ENCODE measurements at regions not wholly inside any gene's neighbourhood (a gene's known extent, or its start where the extent isn't known, plus 50 kb on each side); places are given as distances from the start of the nearest gene placed in this dataset.
A peak's percentile ranks its signal among the peaks of the same experiment; 100 is the strongest.
"Not testable (repeated sequence)": the region's sequence is repeated elsewhere in the genome, so short reads cannot be mapped to it uniquely, and the experiment has no call there.

GRCh38 chr9:34869390-34869789 is 88.7 kb upstream of the PHF24 start:
- Histone ChIP-seq H3K36me3 (ENCODE audit: insufficient read depth, low read length) (no peaks in the 10 kb centered on the region), H3K27me3 (ENCODE audit: low read length) (no peaks in the 10 kb centered on the region), H3K4me3 (ENCODE audit: low read length) (no peak overlapping the region), H3K4me1 (ENCODE audit: low read length) (no peaks in the 10 kb centered on the region), H3K79me2 (ENCODE audit: low read length) (no peaks in the 10 kb centered on the region), H3K9me3 (ENCODE audit: low read length) (no peaks in the 10 kb centered on the region), H3K9ac (ENCODE audit: low read length) (no peak overlapping the region), H3K9me2 (replicated peaks; ENCODE audit: insufficient read depth, low read length) (no peaks in the 10 kb centered on the region), H3K4me2 (ENCODE audit: low read depth, low read length, poor library complexity, severe bottlenecking) (no peak overlapping the region), H2AFZ (ENCODE audit: low read length) (no peak overlapping the region), H3K27ac (ENCODE audit: low read length) (no peak overlapping the region), H4K20me1 (ENCODE audit: insufficient read depth, low read depth, low read length) (no peaks in the 10 kb centered on the region)
- peak; percentile 63 for DNase-seq

- H4K20me1 ChIP-seq (ENCODE audit: insufficient read depth, low read depth, low read length) = no peaks in the 10 kb centered on the region
- no peak overlapping the region for H3K4me3 ChIP-seq (ENCODE audit: low read length)
- no peaks in the 10 kb centered on the region for H3K79me2 ChIP-seq (ENCODE audit: low read length)
- H3K27ac ChIP-seq (ENCODE audit: low read length) = no peak overlapping the region
- H3K4me1 ChIP-seq (ENCODE audit: low read length) = no peaks in the 10 kb centered on the region
- H3K9ac ChIP-seq (ENCODE audit: low read length) = no peak overlapping the region
- DNase-seq = no peak
- H3K4me2 ChIP-seq (ENCODE audit: low read depth, low read length, poor library complexity, severe bottlenecking) = no peak overlapping the region
- H3K27me3 ChIP-seq (ENCODE audit: low read length) = no peaks in the 10 kb centered on the region
- no peaks in the 10 kb centered on the region for H3K9me3 ChIP-seq (ENCODE audit: low read length)
- H2AFZ ChIP-seq (ENCODE audit: low read length) = no peak overlapping the region
- no peaks in the 10 kb centered on the region for H3K36me3 ChIP-seq (ENCODE audit: insufficient read depth, low read length)
- no peaks in the 10 kb centered on the region for H3K9me2 ChIP-seq (replicated peaks; ENCODE audit: insufficient read depth, low read length)
Measured at GRCh38 chr9:34866614-34867013, 91.5 kb upstream of the PHF24 start.

GRCh38 chr9:34863426-34863825 is 94.7 kb upstream of the PHF24 start:
- DNase-seq = no peak
- Histone ChIP-seq H3K9me2 (replicated peaks; ENCODE audit: insufficient read depth, low read length) (no peaks in the 10 kb centered on the region), H3K9me3 (ENCODE audit: low read length) (no peaks in the 10 kb centered on the region), H3K36me3 (ENCODE audit: insufficient read depth, low read length) (no peaks in the 10 kb centered on the region), H3K27me3 (ENCODE audit: low read length) (no peaks in the 10 kb centered on the region), H3K9ac (ENCODE audit: low read length) (no peak overlapping the region), H3K4me3 (ENCODE audit: low read length) (no peak overlapping the region), H3K4me1 (ENCODE audit: low read length) (no peaks in the 10 kb centered on the region), H4K20me1 (ENCODE audit: insufficient read depth, low read depth, low read length) (no peaks in the 10 kb centered on the region), H2AFZ (ENCODE audit: low read length) (no peak overlapping the region), H3K27ac (ENCODE audit: low read length) (no peak overlapping the region), H3K79me2 (ENCODE audit: low read length) (no peaks in the 10 kb centered on the region), H3K4me2 (ENCODE audit: low read depth, low read length, poor library complexity, severe bottlenecking) (no peak overlapping the region)

GRCh38 chr9:34862836-34863235 is 95.2 kb upstream of the PHF24 start:
- no peak overlapping the region for H3K27ac ChIP-seq (ENCODE audit: low read length)
- H3K4me2 ChIP-seq (ENCODE audit: low read depth, low read length, poor library complexity, severe bottlenecking) = no peak overlapping the region
- H3K4me3 ChIP-seq (ENCODE audit: low read length) = no peak overlapping the region
- H3K4me1 ChIP-seq (ENCODE audit: low read length) = no peaks in the 10 kb centered on the region
- no peak overlapping the region for H2AFZ ChIP-seq (ENCODE audit: low read length)
- no peak overlapping the region for H3K9ac ChIP-seq (ENCODE audit: low read length)
- H3K36me3 ChIP-seq (ENCODE audit: insufficient read depth, low read length) = no peaks in the 10 kb centered on the region
- no peaks in the 10 kb centered on the region for H4K20me1 ChIP-seq (ENCODE audit: insufficient read depth, low read depth, low read length)
- no peak for DNase-seq
- H3K9me2 ChIP-seq (replicated peaks; ENCODE audit: insufficient read depth, low read length) = no peaks in the 10 kb centered on the region
- no peaks in the 10 kb centered on the region for H3K79me2 ChIP-seq (ENCODE audit: low read length)
- no peaks in the 10 kb centered on the region for H3K9me3 ChIP-seq (ENCODE audit: low read length)
- H3K27me3 ChIP-seq (ENCODE audit: low read length) = no peaks in the 10 kb centered on the region

GRCh38 chr9:34862043-34862442 is 96.0 kb upstream of the PHF24 start:
- no peaks in the 10 kb centered on the region for H3K4me1 ChIP-seq (ENCODE audit: low read length)
- H3K27ac ChIP-seq (ENCODE audit: low read length) = no peak overlapping the region
- no peak overlapping the region for H3K9ac ChIP-seq (ENCODE audit: low read length)
- H3K4me3 ChIP-seq (ENCODE audit: low read length) = no peak overlapping the region
- H3K4me2 ChIP-seq (ENCODE audit: low read depth, low read length, poor library complexity, severe bottlenecking) = no peak overlapping the region
- no peaks in the 10 kb centered on the region for H3K27me3 ChIP-seq (ENCODE audit: low read length)
- no peaks in the 10 kb centered on the region for H3K9me2 ChIP-seq (replicated peaks; ENCODE audit: insufficient read depth, low read length)
- no peak overlapping the region for H2AFZ ChIP-seq (ENCODE audit: low read length)
- H3K36me3 ChIP-seq (ENCODE audit: insufficient read depth, low read length) = no peaks in the 10 kb centered on the region
- no peaks in the 10 kb centered on the region for H4K20me1 ChIP-seq (ENCODE audit: insufficient read depth, low read depth, low read length)
- no peaks in the 10 kb centered on the region for H3K9me3 ChIP-seq (ENCODE audit: low read length)
- no peak for DNase-seq
- no peaks in the 10 kb centered on the region for H3K79me2 ChIP-seq (ENCODE audit: low read length)

GRCh38 chr9:34855016-34855415 is 103.1 kb upstream of the PHF24 start:
- H3K4me2 ChIP-seq (ENCODE audit: low read depth, low read length, poor library complexity, severe bottlenecking); H3K79me2 ChIP-seq (ENCODE audit: low read length); H3K9me2 ChIP-seq (replicated peaks; ENCODE audit: insufficient read depth, low read length); H3K9ac ChIP-seq (ENCODE audit: low read length); DNase-seq; H3K9me3 ChIP-seq (ENCODE audit: low read length); H2AFZ ChIP-seq (ENCODE audit: low read length); H3K4me1 ChIP-seq (ENCODE audit: low read length); H3K4me3 ChIP-seq (ENCODE audit: low read length); H3K27ac ChIP-seq (ENCODE audit: low read length); H4K20me1 ChIP-seq (ENCODE audit: insufficient read depth, low read depth, low read length); H3K36me3 ChIP-seq (ENCODE audit: insufficient read depth, low read length); H3K27me3 ChIP-seq (ENCODE audit: low read length): not testable (repeated sequence)

- no peak overlapping the region for H3K4me2 ChIP-seq (ENCODE audit: low read depth, low read length, poor library complexity, severe bottlenecking)
Measured at GRCh38 chr9:34830068-34830467, 120.1 kb upstream of the CCL21 start.

GRCh38 chr9:34826999-34827538 is 117.1 kb upstream of the CCL21 start:
- H3K4me2 ChIP-seq (ENCODE audit: low read depth, low read length, poor library complexity, severe bottlenecking) = no peak overlapping the region
- H3K9ac ChIP-seq (ENCODE audit: low read length) = no peak overlapping the region
- no peak for DNase-seq
- H3K27me3 ChIP-seq (ENCODE audit: low read length) = no peaks in the 10 kb centered on the region
- H3K4me3 ChIP-seq (ENCODE audit: low read length) = no peak overlapping the region
- H3K4me1 ChIP-seq (ENCODE audit: low read length) = no peaks in the 10 kb centered on the region
- no peaks in the 10 kb centered on the region for H3K9me2 ChIP-seq (replicated peaks; ENCODE audit: insufficient read depth, low read length)
- H4K20me1 ChIP-seq (ENCODE audit: insufficient read depth, low read depth, low read length) = no peaks in the 10 kb centered on the region
- H3K36me3 ChIP-seq (ENCODE audit: insufficient read depth, low read length) = no peaks in the 10 kb centered on the region
- no peaks in the 10 kb centered on the region for H3K9me3 ChIP-seq (ENCODE audit: low read length)
- H2AFZ ChIP-seq (ENCODE audit: low read length) = no peak overlapping the region
- H3K79me2 ChIP-seq (ENCODE audit: low read length) = no peaks in the 10 kb centered on the region
- H3K27ac ChIP-seq (ENCODE audit: low read length) = no peak overlapping the region

More at GRCh38 chr9:34830068-34830467, 120.1 kb upstream of the CCL21 start:
- Histone ChIP-seq H3K36me3 (ENCODE audit: insufficient read depth, low read length) (no peaks in the 10 kb centered on the region), H3K4me1 (ENCODE audit: low read length) (no peaks in the 10 kb centered on the region), H3K79me2 (ENCODE audit: low read length) (no peaks in the 10 kb centered on the region), H4K20me1 (ENCODE audit: insufficient read depth, low read depth, low read length) (no peaks in the 10 kb centered on the region), H3K9me2 (replicated peaks; ENCODE audit: insufficient read depth, low read length) (no peaks in the 10 kb centered on the region), H2AFZ (ENCODE audit: low read length) (no peak overlapping the region), H3K27me3 (ENCODE audit: low read length) (no peaks in the 10 kb centered on the region), H3K4me3 (ENCODE audit: low read length) (no peak overlapping the region), H3K9ac (ENCODE audit: low read length) (no peak overlapping the region), H3K9me3 (ENCODE audit: low read length) (no peaks in the 10 kb centered on the region), H3K27ac (ENCODE audit: low read length) (no peak overlapping the region)
- no peak for DNase-seq

- no peaks in the 10 kb centered on the region for H4K20me1 ChIP-seq (ENCODE audit: insufficient read depth, low read depth, low read length)
- H3K9me2 ChIP-seq (replicated peaks; ENCODE audit: insufficient read depth, low read length) = no peaks in the 10 kb centered on the region
- H3K27ac ChIP-seq (ENCODE audit: low read length) = no peak overlapping the region
- no peaks in the 10 kb centered on the region for H3K36me3 ChIP-seq (ENCODE audit: insufficient read depth, low read length)
- H3K9me3 ChIP-seq (ENCODE audit: low read length) = no peaks in the 10 kb centered on the region
- no peak overlapping the region for H3K4me2 ChIP-seq (ENCODE audit: low read depth, low read length, poor library complexity, severe bottlenecking)
- H2AFZ ChIP-seq (ENCODE audit: low read length) = no peak overlapping the region
- no peaks in the 10 kb centered on the region for H3K27me3 ChIP-seq (ENCODE audit: low read length)
- no peaks in the 10 kb centered on the region for H3K4me1 ChIP-seq (ENCODE audit: low read length)
- H3K9ac ChIP-seq (ENCODE audit: low read length) = no peak overlapping the region
- H3K4me3 ChIP-seq (ENCODE audit: low read length) = no peak overlapping the region
- H3K79me2 ChIP-seq (ENCODE audit: low read length) = no peaks in the 10 kb centered on the region
- no peak for DNase-seq
Measured at GRCh38 chr9:34825775-34826174, 115.8 kb upstream of the CCL21 start.

Measured in Karpas-422 (cell line).